Ishikawa (cell line): ENCODE measurements at regions not wholly inside any gene's neighbourhood (a gene's known extent, or its start where the extent isn't known, plus 50 kb on each side); places are given as distances from the start of the nearest gene placed in this dataset.

Experiments
- CEBPB ChIP-seq: IDR thresholded peaks from 2 replicates; pipeline ENCODE4 v1.6.1; 2012
- EP300 ChIP-seq: IDR thresholded peaks from 2 replicates; pipeline ENCODE4 v1.6.1; 2012; ENCODE audit warnings: borderline replicate concordance
- FOXM1 ChIP-seq: IDR thresholded peaks from 2 replicates; pipeline ENCODE4 v1.6.1; 2012; ENCODE audit warnings: low read depth, borderline replicate concordance
- USF1 ChIP-seq: IDR thresholded peaks from 2 replicates; pipeline ENCODE4 v1.6.1; 2012
- TF ChIP-seq, protein P1 (sequence below): IDR thresholded peaks from 2 replicates; pipeline ENCODE4 v1.6.1; 2012; ENCODE audit warnings: low read depth, mild to moderate bottlenecking

DNA sequence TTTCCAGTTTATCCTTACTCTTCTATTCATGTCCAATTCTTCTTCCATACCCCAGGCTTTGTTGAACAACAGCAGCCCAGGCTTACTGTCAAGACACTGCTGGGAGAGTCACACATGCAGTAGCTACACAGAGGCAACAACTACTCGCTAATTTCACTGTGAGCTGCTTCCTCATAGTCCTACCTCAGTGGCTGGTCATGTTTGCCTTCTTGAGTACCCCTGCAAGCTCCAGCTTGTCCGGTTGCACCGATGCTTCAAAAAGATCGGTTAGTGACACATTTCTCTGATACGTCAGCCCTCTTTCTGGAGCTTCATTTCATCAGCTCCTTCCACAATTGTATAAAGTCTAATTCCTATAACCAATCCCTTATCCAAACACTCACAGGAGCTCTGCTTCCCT lies 246.7 kb upstream of the NFIA start:
- TF ChIP-seq FOXM1 (no peak), CEBPB (no peak), USF1 (no peak), EP300 (no peak)
- TF ChIP-seq, protein P1, sequence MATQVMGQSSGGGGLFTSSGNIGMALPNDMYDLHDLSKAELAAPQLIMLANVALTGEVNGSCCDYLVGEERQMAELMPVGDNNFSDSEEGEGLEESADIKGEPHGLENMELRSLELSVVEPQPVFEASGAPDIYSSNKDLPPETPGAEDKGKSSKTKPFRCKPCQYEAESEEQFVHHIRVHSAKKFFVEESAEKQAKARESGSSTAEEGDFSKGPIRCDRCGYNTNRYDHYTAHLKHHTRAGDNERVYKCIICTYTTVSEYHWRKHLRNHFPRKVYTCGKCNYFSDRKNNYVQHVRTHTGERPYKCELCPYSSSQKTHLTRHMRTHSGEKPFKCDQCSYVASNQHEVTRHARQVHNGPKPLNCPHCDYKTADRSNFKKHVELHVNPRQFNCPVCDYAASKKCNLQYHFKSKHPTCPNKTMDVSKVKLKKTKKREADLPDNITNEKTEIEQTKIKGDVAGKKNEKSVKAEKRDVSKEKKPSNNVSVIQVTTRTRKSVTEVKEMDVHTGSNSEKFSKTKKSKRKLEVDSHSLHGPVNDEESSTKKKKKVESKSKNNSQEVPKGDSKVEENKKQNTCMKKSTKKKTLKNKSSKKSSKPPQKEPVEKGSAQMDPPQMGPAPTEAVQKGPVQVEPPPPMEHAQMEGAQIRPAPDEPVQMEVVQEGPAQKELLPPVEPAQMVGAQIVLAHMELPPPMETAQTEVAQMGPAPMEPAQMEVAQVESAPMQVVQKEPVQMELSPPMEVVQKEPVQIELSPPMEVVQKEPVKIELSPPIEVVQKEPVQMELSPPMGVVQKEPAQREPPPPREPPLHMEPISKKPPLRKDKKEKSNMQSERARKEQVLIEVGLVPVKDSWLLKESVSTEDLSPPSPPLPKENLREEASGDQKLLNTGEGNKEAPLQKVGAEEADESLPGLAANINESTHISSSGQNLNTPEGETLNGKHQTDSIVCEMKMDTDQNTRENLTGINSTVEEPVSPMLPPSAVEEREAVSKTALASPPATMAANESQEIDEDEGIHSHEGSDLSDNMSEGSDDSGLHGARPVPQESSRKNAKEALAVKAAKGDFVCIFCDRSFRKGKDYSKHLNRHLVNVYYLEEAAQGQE: no peak
